ENCODE measurements at regions not wholly inside any gene's neighbourhood (a gene's known extent, or its start where the extent isn't known, plus 50 kb on each side); places are given as distances from the start of the nearest gene placed in this dataset.
"Not testable (repeated sequence)": the region's sequence is repeated elsewhere in the genome, so short reads cannot be mapped to it uniquely, and the experiment has no call there.

GRCh38 chr5:103724271-103724670 is 161.7 kb upstream of the NUDT12 start:
- no peak for DNase-seq (ENCODE audit: low read depth)

- DNase-seq (ENCODE audit: low read depth): no peak
Observed at GRCh38 chr5:103721183-103721582, 158.6 kb upstream of the NUDT12 start.

GRCh38 chr5:103718108-103718507 is 155.5 kb upstream of the NUDT12 start:
- no peak for DNase-seq (ENCODE audit: low read depth)

GRCh38 chr5:103708601-103709000 is 146.0 kb upstream of the NUDT12 start:
- DNase-seq (ENCODE audit: low read depth): no peak

- DNase-seq (ENCODE audit: low read depth): no peak
Observed at GRCh38 chr5:103706939-103707682, 144.5 kb upstream of the NUDT12 start.

- no peak for DNase-seq (ENCODE audit: low read depth)
Observed at GRCh38 chr5:103703617-103704016, 141.0 kb upstream of the NUDT12 start.

- no peak for DNase-seq (ENCODE audit: low read depth)
Observed at GRCh38 chr5:103693517-103693916, 130.9 kb upstream of the NUDT12 start.

GRCh38 chr5:103690676-103691075 is 128.1 kb upstream of the NUDT12 start:
- no peak for DNase-seq (ENCODE audit: low read depth)

GRCh38 chr5:103679873-103680272 is 117.3 kb upstream of the NUDT12 start:
- DNase-seq (ENCODE audit: low read depth): no peak

GRCh38 chr5:103676198-103676597 is 113.6 kb upstream of the NUDT12 start:
- DNase-seq (ENCODE audit: low read depth): not testable (repeated sequence)

GRCh38 chr5:103674739-103675138 is 112.2 kb upstream of the NUDT12 start:
- no peak for DNase-seq (ENCODE audit: low read depth)

GRCh38 chr5:103674251-103674650 is 111.7 kb upstream of the NUDT12 start:
- no peak for DNase-seq (ENCODE audit: low read depth)

- no peak for DNase-seq (ENCODE audit: low read depth)
Observed at GRCh38 chr5:103669615-103670014, 107.0 kb upstream of the NUDT12 start.

GRCh38 chr5:103668281-103668680 is 105.7 kb upstream of the NUDT12 start:
- DNase-seq (ENCODE audit: low read depth): no peak

GRCh38 chr5:103667068-103667467 is 104.5 kb upstream of the NUDT12 start:
- no peak for DNase-seq (ENCODE audit: low read depth)

GRCh38 chr5:103657301-103657700 is 94.7 kb upstream of the NUDT12 start:
- no peak for DNase-seq (ENCODE audit: low read depth)

- no peak for DNase-seq (ENCODE audit: low read depth)
Observed at GRCh38 chr5:103648086-103648485, 85.5 kb upstream of the NUDT12 start.

GRCh38 chr5:103646698-103647614 is 84.4 kb upstream of the NUDT12 start:
- DNase-seq (ENCODE audit: low read depth): no peak

GRCh38 chr5:103645816-103646215 is 83.2 kb upstream of the NUDT12 start:
- no peak for DNase-seq (ENCODE audit: low read depth)

- DNase-seq (ENCODE audit: low read depth): no peak
Observed at GRCh38 chr5:103638979-103639378, 76.4 kb upstream of the NUDT12 start.

- DNase-seq (ENCODE audit: low read depth): no peak
Observed at GRCh38 chr5:103624675-103625074, 62.1 kb upstream of the NUDT12 start.

GRCh38 chr5:103624035-103624480 is 61.5 kb upstream of the NUDT12 start:
- no peak for DNase-seq (ENCODE audit: low read depth)

GRCh38 chr5:103623425-103623824 is 60.8 kb upstream of the NUDT12 start:
- no peak for DNase-seq (ENCODE audit: low read depth)
